Stimulated activated CD4-positive, alpha-beta T cell treated with anti-CD3 and anti-CD28 coated beads, Interleukin-2, amount 100 ng/mL, for 24 hours (primary cell): ENCODE measurements at regions not wholly inside any gene's neighbourhood (a gene's known extent, or its start where the extent isn't known, plus 50 kb on each side); places are given as distances from the start of the nearest gene placed in this dataset.

Experiments used
- DNase-seq, 2 donors: peaks; one replicate each; pipeline ENCODE4 v3.0.0-alpha.2; 2020

DNA sequence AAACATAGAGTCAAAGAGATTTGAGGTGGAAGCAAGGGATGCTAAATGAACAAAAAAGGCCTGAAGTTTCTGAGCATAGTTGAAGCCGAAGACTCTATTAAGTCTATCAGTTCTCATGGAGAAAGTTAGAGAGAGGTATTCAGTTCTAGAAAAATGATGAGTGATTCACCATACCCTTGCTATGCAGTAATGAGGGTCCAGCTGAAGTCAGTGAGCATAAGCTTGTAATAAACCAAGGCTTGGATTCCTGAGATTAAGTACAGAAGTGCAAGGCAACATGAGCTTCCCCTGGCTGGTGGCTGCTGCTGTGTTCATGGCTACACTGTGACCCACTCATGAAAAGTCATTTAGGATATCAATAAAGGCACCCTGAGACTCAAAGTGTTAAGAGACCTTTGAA lies 129.7 kb upstream of the MTAP start:
- no peak for DNase-seq

GRCh38 chr9:21674894-21675293 lies 127.5 kb upstream of the MTAP start:
- DNase-seq = no peak

DNA sequence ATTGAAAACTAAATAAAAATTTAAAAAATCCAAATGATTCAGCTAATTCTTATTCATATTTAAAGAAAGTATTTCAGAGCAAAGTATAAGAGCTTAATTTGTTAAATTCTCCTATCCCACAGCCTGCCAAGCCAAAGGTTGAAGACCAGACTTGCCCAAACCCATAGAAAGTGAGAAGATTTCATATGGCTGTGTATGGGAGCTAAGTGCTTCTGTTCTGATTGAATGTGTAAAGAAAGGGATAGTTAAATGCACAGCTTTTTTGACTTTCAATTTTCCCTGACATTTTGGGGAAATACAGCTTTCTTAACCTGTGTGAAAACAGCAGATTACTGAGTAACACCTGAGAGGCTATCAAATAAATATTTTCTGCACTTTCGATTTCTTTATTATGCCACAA lies 125.0 kb upstream of the MTAP start:
- DNase-seq = no peak

DNA sequence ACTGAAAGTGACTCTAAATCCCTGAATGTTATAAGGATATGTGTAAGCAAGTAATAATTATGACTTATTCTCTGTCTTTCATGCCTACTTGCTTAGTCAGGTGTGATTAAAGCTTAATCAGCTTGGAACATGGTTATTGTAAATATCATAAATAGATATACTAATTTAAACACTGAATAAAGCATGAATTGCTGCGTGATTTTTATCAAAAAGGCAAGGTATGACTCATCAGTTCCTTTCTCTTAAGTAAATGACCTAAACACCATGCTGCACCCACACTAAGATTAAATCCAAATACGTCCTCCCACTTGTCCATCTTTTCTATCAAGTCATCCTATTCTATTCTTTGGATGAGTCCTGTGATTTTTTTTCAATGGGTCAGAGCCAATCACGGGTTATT lies 124.6 kb upstream of the MTAP start:
- no peak for DNase-seq

DNA sequence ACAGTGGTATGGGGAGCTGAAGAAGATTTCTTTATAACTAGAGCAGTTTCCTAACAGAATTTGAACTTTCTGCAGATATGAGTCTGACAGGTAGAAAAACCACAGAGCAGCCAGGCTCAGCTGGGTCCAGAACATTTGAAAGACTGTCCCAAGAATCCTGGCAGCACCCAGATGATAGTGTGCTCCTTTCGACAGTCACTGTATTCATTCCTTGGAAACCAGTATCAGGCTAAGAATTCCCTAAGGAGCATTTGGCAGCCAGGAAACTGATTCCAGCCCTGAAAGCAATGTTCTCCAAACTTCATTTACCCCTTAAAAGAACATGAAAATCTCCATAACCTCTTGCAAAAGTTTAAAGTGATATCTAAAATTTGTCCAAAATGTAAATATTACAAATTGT lies 123.0 kb upstream of the MTAP start:
- DNase-seq = no peak

- DNase-seq = no peak
Measured at GRCh38 chr9:21680590-21680989, 121.8 kb upstream of the MTAP start.

- no peak for DNase-seq
Measured at GRCh38 chr9:21681641-21682040, 120.8 kb upstream of the MTAP start.

DNA sequence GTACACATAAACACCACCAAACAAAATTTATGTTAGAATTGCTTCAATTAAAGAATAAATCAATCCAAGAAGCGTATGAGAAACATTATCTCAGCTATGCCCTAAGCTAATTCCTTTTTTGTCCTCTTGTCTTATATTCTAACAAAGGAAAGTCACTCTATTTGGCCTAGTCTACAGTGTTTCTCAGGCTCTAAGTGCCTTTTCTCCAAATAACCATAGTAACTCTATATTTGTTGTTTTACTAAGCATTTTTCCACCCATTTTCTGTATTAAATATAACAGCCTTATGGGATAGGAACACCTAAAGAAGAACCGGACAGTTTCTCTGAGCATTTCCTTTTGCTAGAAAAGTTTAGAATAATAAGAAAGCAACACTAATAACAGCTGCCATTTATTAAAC lies 120.1 kb upstream of the MTAP start:
- no peak for DNase-seq

GRCh38 chr9:21682981-21683380 lies 119.5 kb upstream of the MTAP start:
- DNase-seq = no peak

DNA sequence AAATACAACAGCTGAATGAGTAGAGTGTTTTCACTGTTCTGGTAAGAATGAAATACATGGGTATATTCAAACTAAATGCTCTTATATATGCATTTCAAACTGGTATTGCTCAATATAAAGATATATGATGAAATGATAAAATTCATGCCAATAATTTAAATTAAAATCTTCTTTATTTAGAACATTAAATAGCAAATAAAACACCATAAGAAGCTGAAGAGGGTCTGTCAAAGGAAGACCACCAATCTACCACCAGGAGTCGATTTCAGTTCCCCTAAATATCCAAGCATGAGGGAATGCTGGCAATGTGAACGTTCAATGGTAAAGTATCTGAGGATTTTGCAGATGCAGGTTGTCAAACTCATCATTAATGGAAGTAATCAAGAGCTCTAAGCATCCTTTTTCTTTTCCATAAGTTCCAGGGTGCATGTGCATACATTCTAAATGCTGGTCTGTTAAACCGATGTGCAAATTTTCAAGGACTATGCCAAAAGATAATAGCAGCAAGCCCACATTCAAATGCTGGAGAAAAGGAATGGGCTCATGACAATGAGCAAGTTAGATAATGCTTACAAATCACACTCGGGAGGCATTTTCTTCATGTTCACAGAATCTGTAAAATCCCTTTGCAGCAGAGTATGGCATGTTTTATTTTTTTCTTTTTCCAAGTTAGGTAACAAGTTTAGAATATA lies 118.8 kb upstream of the MTAP start:
- no peak for DNase-seq

DNA sequence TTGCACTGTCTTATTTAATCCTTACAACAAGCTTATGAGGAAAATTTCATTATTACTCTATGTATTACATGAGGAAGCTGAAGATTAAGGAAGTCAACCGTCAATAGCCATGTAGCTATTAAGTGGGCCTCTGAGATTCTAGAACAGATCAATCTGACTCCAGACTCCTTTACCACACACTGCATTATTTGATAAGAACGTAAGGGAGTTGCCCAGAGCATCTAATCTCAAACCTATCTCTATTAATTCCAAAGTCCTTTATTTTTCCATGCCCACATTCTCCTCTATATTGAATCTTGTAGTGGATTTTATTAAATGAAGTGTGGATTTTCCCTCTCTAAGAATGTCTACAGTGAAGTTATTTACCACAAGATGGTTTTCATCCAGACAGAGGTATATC lies 118.2 kb upstream of the MTAP start:
- no peak for DNase-seq

GRCh38 chr9:21684831-21685362 lies 117.5 kb upstream of the MTAP start:
- peak; percentile 42 to 53 for DNase-seq

- no peak for DNase-seq
Measured at GRCh38 chr9:21685502-21685901, 116.9 kb upstream of the MTAP start.

GRCh38 chr9:21686738-21687137 lies 115.7 kb upstream of the MTAP start:
- no peak for DNase-seq

- DNase-seq = no peak
Measured at GRCh38 chr9:21687351-21687750, 115.1 kb upstream of the MTAP start.

DNA sequence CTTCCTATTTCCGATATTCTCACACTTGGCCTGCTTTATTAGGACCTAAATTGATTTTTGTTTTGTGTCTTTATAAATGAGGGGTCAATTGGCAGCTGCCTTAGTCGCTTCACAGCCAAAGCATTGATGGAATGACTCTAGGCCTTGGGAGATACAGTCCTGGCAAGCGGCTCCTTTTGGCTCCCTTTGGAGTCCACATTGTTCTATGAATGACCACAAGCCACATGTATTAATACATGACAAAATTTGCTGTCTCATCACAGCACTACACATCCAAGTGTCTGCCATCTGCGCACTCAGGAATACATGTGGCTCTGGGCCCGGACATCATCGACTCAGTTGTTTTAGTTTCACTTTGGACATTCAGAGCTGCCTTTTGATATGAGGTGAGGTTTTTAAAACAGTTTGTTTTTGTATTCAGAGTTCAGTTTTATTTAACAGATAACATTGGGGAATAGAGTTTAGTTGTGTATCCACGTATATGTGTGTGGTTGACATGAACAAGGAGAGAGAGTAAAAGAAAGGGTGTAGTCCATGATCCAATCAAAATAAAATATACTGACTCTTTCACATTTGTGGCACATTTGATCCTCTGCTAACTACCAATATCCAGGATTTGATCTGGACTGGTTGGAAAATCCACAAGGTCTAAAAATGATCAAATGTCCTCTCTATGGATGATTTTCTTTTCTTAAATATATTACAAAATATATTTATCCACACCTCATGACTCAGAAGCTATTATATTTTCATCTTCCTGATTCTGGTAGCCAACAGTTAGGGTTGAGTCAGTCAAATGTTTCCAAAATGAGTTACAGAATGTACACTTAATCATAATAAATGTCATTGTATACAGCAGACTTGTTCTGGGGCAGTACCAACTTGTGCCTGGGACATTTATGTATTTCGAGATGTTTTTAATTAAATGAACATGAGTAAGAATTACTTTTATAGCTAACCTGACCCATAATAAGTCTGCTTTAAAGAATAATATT lies 114.0 kb upstream of the MTAP start:
- no peak for DNase-seq

DNA sequence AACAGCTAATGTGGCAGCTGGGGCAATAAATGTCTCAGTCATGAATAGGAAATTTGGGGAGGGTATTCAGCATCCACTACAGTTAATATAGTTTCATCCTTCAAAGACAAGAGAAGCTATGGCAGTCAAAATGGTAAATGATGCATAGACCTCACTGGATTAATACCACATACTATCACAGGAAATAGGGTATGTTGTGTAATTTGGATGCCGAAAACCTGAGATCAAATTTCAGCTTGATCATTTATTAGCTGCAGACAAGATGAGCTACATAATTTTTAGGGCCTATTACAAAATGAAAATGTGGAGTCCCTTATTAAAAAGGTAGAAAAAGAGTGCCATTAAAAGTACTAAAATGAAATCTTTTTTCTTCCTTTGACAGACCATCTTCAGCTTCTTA lies 112.6 kb upstream of the MTAP start:
- no peak for DNase-seq

DNA sequence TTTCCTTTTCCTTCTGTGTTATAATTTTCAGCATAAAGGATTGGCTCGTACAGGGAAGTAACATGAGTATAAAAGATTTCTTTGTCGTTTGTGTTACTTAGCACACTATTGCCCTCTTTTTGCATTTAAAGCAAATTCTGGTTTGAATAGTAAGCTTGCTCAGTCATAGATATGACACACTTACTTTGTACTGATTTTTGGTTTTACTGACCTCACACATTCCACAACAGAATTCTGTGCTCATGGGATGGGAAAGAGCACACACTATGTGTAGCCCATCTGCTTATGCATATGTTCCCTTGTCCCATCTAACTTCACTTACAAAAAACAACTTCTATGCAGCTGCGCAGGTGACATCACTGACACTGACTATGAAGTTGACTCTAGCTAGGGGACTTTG lies 111.9 kb upstream of the MTAP start:
- no peak for DNase-seq

- no peak for DNase-seq
Measured at GRCh38 chr9:21692390-21692789, 110.0 kb upstream of the MTAP start.

- DNase-seq = no peak
Measured at GRCh38 chr9:21694424-21694823, 108.0 kb upstream of the MTAP start.

- DNase-seq = no peak
Measured at GRCh38 chr9:21695443-21695842, 107.0 kb upstream of the MTAP start.

- DNase-seq = no peak
Measured at GRCh38 chr9:21695874-21696341, 106.5 kb upstream of the MTAP start.

- no peak for DNase-seq
Measured at GRCh38 chr9:21696411-21696871, 106.0 kb upstream of the MTAP start.

DNA sequence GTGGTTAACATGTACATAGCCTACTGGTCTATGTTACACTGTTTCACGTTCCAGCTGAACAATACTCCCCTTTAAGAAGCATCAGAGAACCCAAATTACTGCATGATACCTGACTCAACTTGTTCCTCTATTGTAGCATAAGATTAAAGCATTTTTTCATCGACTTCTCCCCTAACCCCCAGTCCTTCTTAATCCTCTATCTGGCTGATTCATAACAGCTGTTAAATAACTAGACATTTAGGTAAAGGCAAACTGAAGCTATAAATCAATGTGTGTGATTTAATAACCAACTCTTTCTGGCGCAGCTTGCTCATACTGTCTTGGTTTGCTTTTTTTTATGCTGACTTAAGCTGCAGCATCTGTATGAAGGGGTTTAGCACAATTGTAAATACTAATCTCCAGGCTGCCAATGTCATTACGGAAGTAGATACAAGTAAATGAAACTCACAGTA lies 94.2 kb upstream of the MTAP start:
- no peak for DNase-seq
